Stimulated activated CD4-positive, alpha-beta T cell treated with anti-CD3 and anti-CD28 coated beads, Interleukin-2, amount 100 ng/mL, for 48 hours (primary cell): ENCODE measurements at regions not wholly inside any gene's neighbourhood (a gene's known extent, or its start where the extent isn't known, plus 50 kb on each side); places are given as distances from the start of the nearest gene placed in this dataset.
"Not testable (repeated sequence)": the region's sequence is repeated elsewhere in the genome, so short reads cannot be mapped to it uniquely, and the experiment has no call there.

Source experiments
- DNase-seq, 2 donors: peaks; one replicate each; pipeline ENCODE4 v3.0.0-alpha.2; 2020

DNA sequence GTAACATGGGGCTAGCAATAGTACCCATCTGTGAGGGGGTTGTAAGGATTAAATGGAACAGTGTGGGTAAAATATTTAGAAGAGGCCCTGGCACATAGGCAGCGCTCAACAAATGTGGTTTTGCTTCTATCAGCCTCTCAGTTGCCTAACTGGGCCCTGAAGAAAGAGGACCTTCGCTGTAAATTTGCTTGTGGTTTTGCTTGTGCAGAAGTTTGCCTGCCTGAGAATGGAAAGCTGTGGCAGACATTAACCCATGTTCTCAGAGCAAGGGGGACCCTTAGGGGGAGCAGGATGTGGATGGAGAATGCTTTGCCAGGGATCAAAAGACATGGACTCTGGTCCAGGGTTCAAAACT, 160.1 kb downstream of the BRMS1L start:
- DNase-seq = no peak

DNA sequence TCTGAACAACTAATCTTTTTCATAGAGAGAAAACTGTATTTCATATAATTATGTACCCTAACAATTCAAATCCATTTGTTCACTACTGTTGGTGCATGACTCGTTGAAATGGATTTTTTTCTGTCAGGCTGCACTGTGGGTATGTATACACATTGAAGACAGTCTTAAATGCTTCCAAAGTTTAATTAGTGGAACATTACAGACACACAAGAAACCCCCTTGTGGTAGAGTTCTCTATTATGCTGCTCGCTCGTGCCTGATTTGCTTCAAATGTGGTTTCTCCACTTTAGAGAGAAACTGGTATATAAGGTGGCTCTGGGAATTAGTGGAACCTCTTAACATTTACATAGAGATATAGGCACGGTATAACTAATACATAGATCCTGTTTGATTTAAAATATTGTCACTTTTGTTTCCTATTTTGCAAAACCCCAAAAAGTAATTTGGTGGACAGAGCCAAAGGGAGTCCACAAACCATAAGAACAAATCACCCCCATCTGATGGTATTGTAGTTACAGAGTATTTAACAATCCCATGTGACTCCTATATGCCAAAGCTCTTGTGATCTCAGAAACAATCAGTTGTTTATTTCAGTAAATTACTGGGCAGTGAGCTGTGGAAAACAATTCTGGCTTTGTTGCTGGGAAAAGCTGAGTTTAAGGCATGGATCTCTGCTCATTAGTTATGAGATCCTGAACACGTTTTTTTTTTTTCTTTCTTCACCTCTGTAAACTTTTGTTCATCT, 159.5 kb downstream of the BRMS1L start:
- no peak for DNase-seq

DNA sequence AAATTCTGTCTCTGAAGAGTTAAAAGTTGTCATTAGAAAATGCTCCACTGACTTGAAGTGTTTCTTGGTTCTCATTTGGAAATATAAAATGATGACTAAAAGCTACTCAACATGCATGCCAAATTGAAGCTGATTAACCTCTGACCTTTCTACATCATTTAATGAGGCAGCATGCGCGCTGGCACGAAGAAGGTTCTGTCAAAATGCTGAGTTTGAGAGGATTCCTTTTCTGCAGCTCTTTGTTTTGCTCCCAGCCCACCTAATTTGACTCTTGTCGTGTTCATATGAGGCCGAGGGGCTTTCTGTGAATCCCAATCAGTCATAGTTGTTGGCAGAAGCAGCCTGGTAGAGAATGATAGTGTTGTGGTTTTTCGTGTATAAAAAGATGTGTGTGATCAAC, 153.4 kb downstream of the BRMS1L start:
- no peak for DNase-seq

DNA sequence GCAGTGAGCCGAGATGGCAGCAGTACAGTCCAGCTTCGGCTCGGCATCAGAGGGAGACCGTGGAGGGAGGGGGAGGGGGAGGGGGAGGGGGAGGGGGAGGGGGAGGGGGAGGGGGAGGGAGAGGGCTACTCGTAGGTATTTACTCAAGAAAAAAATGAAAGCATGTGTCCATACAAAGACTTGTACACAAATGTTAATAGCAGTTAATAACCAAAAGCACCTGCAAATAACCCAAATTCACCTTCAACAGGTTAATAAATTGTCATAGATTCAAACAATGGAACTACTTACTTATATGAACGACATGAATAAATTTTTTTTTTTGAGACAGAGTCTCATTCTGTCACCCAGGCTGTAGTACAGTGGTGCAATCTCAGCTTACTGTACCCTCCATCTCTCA, 152.4 kb downstream of the BRMS1L start:
- DNase-seq = no peak

DNA sequence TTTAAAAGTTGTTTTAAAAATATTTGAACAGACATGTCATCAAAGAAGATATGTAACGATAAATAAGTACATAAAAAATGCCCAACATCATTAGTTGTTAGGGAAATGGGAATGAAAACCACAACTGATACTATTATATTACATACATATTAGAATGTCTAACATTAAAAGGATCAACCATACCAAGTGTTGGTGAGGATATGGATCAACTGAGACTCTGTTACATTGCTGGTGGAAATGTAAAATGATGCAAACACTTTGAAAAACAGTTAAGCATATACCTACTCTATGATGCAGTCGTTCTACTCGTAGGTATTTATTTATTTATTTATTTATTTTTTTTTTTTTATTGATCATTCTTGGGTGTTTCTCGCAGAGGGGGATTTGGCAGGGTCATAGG, 149.7 kb downstream of the BRMS1L start:
- no peak for DNase-seq

DNA sequence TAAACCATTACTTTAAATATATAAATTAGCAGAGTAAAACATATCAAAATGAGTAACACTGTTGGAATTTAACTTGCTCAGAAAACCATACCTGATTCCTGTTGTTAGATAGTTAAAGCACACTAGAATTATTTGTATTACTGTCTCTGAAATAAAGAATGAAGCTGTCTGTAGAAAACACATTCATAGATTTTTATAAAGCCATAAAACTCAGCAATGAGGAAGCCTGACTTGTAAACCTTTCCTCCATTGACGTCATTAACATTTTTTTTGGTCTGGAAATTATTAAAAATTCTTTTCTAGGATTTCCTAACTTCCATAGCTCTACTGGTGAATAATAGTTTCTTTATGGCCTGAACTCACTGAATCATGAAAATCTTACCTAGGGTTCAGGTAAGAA, 147.6 kb downstream of the BRMS1L start:
- no peak for DNase-seq

DNA sequence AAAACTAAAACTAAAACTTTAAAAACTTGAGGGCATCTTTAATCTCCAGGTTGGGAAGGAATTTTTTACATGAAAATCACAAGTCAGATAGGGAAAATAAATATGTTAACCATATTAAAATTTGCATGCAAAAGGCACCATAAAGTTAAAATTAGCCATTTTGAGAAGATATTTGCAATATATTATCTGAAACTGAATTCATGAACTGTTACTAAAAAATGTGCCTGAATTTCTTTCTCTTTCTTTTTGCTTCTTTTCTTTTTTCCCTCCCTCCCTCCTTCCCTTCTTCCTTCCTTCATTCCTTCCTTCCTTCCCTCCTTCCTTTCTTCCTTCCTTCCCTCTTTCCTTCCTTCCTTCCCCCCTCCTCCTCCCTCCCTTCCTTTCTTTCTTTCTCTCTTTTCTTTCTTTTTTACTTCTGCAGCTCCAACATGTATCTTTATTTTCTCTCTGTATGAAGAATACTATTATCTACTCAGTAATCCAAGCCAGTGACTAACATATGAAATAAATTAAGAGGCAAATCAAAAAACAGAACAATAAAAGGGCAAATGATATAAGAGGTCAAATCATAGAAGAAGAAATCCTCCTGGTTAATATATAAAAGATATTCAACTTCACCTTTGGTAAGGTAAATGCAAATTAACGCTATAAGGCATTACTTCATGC, 146.0 kb downstream of the BRMS1L start:
- no peak for DNase-seq

DNA sequence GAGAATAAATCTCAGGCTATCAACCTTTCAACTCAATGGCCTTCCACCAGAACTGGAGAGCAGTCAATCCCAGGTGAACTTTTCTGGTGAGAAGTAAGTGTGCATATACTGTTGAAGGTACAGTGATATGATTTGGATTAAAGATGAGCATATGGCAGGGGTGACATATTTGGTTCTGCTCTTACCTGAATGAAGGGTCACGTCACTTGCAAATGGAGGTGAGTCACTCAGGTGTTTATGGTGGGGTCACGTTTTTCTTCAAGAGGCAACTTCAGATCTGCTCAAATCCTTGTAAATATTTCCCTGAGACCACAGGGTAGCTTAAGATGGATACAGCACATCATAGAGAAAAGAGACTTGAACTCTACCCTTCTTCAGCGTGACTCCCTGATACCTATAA, 143.2 kb downstream of the BRMS1L start:
- DNase-seq = no peak

DNA sequence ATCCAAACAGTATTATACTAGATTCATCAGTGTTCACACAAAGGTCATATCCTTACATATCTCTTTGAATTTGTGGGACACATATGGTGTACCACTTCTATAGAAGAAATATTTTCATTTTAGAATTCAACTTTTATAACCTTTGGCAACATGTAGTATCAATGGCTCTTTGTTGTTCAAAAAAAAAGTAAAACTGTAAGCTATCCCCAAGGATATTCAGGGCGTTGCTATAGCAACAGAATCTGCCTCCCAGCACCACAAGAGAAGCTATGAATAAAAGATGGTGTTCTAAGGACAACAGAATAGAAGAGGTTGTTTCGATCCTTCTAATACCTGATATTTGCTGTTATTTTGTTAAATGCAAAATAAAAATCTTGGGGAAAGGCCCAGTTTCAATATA, 139.3 kb downstream of the BRMS1L start:
- no peak for DNase-seq

DNA sequence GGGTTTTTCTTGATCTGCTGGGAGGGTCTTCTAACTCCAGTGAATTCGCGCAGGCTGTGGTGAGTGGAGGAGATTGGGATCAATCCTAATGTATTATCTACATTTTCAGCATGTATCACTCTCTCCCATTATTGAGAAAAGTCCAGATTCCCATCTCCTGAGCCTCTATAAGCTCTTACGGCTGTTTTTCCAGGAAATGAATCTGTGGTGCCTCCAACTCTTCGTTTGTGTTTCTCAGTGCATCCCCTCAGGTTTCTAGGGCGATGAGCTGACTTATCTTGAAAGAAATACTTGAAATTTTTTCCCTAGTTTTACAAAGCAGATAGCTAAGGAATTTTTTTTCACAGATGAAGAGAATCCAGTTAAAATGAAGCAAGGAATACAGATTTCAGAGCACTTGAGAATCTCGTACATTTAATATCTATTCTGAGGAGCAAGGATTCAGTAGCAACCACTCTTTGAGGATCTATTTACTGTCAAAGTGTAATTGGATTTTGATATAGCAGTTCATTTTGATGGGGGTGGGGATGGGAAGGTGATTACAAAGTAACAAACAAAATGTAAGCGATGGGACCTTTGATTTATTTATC, 138.7 kb downstream of the BRMS1L start:
- no peak for DNase-seq

DNA sequence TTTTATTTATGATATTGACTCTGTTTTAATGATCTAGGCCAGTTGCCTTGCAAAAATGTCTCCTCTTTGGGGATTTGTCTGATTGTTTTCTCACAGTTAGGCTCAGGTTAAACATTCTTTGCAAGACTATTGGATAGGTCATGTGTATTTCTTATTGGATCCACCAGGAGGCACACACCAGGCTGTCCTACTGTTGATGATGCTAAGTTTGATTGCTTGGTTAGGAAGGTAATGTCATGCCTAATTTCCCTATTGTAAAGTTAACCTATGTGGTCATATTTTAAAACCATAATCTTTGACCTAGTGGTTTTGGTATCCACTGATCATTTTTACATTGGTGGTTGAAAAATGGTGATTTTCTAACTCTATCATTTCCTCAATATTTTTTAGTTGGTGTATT, 137.1 kb downstream of the BRMS1L start:
- no peak for DNase-seq

DNA sequence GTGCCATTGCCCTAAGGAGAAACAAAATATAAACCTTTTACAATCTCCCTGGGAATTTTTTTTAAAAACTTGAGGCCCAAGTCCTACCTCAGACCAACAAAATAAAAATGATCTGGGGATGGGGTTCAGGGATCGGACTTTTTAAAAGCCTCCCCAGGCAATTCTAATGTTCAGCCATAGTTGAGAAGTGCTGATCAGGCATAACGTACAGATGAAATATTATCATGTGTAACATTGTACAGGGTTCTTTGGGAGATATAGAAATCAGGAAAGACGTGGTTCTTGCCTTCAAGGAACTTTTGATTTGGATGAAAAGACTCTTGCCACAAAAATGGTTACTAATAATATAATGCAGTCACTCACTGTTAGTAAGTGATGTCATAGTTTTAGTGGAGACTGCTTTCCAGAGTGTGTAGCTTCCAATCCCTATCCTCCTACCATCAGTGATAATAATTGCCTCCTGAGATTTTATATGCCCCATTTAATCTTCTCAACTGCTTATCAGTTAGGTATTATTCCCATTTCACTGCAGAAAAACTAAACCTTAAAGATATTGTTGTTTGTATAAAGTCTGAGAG, 135.6 kb downstream of the BRMS1L start:
- no peak for DNase-seq

DNA sequence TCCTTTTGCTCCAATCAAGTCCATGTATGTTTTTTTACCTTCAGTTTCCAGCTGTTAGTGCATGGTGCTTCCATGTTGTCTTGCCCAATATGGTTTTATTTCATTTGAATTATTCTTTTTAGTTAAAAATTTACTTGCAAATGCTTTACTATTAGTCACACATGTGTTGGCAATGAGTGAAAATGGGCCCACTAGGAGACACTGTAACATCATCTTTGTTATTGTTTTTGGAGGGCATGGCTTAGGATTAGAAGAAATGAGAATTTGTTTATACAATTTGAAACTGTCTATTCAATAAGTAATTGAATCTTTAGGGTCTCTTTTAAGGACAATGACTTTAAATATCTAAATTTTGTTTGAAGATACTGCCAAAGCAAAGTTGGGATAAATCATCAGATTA, 133.7 kb downstream of the BRMS1L start:
- DNase-seq = no peak

DNA sequence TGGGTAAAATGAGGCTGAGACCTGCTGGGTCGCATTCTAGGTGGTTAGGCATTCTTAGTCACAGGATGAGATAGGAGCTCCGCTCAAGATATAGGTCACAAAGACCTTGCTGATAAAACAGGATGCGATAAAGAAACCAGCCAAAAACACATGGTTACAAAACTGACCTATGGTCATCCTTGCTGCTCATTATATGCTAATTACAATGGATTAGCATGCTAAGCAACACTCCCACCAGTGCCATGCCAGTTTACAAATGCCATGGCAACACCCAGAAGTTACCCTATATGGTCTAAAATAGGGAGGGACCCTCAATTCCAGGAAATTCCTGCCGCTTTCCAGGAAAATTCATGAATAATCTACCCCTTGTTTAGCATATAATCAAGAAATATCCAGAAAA, 132.4 kb downstream of the BRMS1L start:
- no peak for DNase-seq

DNA sequence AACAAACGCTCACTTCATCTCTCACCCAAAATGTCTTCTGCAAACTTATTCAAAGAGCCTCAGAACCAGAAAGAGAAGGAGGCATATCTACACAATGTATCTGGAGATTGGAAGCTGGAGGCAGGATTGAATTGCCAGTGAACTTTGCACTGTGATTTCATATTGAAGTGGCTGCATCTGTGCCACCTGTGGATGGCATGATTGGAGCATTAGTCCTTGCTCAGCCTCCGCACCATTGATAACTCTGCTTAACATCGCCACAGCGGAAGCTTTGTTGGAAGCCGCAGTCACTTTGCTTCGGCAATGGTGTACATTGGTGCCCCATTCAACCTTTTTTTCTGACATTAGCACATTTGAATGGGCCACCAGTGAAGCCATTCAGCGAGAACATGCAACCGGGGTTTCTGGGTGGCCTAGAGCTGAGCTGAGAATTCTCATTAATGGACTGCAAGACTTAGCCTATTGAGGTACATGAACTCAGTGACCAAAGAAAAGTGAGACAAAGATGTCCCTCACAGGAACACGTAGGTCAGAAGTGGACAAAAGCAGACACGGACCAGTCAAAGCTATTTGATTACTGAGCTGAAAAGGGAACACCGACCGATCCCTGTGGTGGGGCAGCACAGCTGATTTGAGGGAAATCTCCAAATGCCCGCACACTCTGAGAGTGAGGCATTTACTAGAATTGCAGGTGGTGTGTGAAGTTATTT, 130.4 kb downstream of the BRMS1L start:
- no peak for DNase-seq

DNA sequence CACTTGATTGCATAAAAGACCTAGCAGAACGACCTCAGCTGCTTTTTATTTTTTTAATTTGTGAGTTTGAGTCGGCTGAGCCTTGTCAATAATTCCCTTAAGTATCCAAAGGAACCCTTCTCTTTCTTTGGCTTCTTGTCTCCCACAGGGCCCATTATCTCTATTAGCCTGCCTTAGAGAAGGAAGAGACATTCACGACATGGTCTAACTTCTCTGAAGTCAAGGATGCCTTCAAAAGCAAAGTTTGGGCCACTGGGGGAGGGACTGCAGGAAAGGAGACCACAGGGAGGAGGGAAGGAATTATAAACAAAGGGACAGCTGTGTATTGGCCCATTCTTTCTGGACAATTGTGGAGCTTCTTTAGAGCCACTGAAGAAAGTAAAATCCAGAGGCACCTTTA, 126.4 kb downstream of the BRMS1L start:
- no peak for DNase-seq

DNA sequence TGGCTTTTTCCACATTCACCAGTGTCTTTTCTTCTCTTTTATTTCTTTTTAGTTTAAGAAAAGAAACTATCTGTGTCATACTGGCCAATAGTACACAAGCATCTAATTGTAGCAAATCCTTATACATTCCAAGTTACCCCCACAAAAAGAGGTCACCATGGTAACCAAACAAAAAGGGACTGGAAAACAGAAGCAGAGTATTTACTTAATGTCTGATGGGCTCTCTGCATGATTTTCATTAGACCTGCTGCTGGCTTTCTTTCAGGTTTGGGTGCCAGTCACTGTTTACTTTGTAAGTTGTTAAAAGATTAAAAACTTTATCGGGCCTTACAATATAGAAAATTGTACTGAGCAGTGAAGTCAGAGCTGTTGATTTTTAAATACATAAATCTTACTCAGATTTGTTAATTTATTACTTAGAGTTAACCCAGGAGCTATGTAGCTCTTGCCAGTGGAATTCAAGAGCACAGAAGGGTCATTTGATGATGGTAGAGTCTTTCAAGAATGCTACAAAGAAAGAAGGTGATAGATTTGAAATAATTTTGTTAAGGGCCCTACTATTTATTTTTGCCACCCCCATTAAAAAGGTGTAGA, 123.9 kb downstream of the BRMS1L start:
- DNase-seq = no peak

DNA sequence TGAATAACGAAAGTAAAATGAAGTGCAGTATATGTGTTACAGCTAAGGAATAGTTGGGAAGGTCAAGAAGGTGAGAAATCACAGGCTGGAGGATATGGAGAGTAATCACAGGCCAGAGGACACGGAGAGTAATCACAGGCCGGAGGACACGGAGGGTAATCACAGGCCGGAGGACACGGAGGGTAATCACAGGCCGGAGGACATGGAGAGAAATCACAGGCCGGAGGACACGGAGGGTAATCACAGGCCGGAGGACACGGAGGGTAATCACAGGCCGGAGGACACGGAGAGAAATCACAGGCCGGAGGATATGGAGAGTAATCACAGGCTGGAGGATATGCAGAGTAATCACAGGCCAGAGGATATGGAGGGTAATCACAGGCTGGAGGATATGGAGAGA, 121.8 kb downstream of the BRMS1L start:
- DNase-seq = not testable (repeated sequence)

DNA sequence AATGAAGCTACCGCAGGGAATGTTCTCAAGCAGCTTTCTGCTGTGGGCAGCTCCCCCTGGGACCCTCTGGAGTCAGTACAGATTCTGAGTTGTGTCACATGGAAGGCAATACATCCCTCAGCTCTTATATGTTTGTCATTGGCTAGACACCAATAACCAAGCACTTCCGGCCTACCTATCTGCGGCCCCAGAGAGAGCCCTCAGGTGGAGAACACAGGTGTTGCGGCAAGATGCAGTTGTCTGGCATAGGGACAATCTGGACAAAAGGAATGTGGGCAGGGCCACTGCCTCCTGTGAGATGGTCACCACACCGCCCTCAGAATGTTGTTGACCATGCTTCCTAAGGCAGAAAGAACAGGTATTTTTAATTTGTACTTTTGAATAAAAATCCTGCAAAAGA, 118.7 kb downstream of the BRMS1L start:
- peak in 1 of 2 donors; percentile 5 for DNase-seq

DNA sequence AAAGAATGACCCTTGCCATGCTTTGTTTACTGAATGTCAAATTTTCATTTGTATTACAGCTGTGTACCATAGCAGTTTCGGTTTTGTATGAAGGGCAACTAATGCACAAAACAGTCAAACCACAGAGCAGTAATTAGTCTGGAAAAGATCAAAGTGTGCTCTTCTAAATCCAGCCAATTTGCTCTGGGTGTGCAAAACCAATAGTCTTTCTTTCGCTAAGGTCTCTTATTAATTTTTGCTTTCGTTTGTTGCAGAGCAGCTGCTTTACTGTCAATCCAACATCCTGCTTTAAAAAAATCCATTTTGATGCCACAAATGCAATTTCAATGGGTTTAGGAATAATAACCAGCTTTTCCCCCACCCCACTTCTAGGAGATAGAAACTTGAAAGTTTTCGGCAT, 114.2 kb downstream of the BRMS1L start:
- DNase-seq = no peak

DNA sequence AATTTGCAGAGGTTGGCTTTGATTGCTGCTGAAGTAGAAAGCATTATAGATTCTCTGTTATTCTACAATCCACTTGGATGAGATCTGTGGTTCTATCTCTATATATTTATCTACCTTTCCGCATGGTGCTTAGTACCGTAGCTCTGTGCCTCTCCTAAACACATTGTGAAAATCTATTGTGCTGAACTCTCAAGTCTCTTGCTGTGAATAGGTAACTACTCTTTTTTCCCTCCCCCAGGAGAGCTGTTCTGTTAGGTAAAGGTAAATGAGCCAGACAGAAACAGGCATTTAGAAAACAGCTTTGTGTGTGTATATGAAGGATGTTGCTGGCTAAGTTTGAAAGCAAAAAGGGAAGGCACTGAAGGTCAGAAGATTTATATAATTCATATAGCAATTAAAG, 112.6 kb downstream of the BRMS1L start:
- DNase-seq = no peak

DNA sequence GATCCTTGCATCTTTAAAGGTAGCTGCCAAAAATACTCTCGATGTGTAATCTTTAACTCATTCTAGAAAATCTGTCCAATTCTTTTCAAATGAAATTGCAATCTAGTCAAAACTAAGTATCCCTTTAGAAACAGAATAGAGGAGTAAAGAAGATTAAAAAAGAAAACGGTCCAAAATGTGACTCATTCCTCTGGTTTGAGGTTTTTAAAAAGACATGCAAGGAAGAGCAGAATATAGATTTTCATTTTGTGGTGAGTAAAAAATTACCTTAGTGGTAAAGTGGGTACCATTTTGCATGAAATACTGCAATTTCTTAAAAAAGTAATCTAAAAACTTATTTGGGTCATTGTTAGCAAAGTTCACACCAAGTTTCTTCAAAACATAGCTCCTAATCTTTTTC, 108.4 kb downstream of the BRMS1L start:
- no peak for DNase-seq

DNA sequence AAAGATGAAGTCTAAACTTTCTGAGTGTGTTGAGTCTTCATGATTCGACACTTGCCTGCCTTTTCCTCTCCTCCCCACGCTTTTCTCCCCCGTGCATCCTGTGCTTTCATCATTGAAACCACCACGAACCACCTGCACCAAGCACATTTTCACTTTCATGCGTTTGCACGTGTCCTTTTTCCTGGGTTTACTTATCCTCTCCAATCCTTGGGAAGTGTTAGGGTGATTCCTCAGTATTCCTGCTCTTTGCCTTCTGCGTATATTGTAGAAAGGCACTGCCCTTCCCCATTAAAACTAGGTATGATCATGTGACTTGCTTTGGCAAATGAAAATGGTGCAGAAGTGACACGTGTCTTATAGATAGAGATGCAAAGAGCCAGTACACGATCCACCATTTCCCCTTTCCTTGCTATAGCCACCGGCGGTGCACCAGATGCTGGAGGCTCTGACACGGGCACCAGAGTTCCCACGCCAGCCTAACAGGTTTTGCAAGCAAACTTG, 106.6 kb downstream of the BRMS1L start:
- peak in 1 of 2 donors; percentile 19 for DNase-seq
